Peyer's patch (tissue), 4 donors: ENCODE measurements at regions not wholly inside any gene's neighbourhood (a gene's known extent, or its start where the extent isn't known, plus 50 kb on each side); places are given as distances from the start of the nearest gene placed in this dataset.

Source experiments
- DNase-seq, 3 donors: peaks; one replicate each; pipeline ENCODE4 v3.0.0-alpha.2; 2017 to 2019
- H3K27ac ChIP-seq, 4 donors: fragments of 200-600 bp; sonication (generic); one replicate each; pipeline ENCODE4 v1.5.1; 2016 to 2019
- H3K27me3 ChIP-seq, 2 donors: fragments of 200-600 bp; sonication (generic); one replicate each; pipeline ENCODE4 v1.5.1; 2019
- H3K36me3 ChIP-seq, 3 donors: fragments of 200-600 bp; sonication (generic); one replicate each; pipeline ENCODE4 v1.5.1; 2016 to 2019
- H3K4me1 ChIP-seq, 4 donors: fragments of 200-600 bp; sonication (generic); one replicate each; pipeline ENCODE4 v1.5.1; 2016 to 2019
- H3K4me3 ChIP-seq, 4 donors: fragments of 200-600 bp; sonication (generic); 1 replicate in 3 of 4; 2 replicates in 1 of 4; pipeline ENCODE4 v1.5.1; 2016 to 2019; ENCODE audit warnings: mild to moderate bottlenecking in 1 of 4
- H3K9me3 ChIP-seq, 4 donors: fragments of 200-600 bp; sonication (generic); one replicate each; pipeline ENCODE4 v1.5.1; 2016 to 2019; ENCODE audit warnings: mild to moderate bottlenecking in 1 of 4
- POLR2A ChIP-seq, 2 donors: fragments of 450-650 bp; IDR thresholded peaks; one replicate each; pipeline ENCODE4 v1.5.1; 2017; ENCODE audit warnings: antibody characterized with exemption in 2 of 2, mild to moderate bottlenecking in 2 of 2, moderate library complexity in 2 of 2
- TF ChIP-seq, protein P1 (sequence below), 6 experiments: fragments of 450-650 bp in 4 of 6; fragments of 200-600 bp in 2 of 6; sonication (generic) in 1 of 6; IDR thresholded peaks; one replicate each; pipeline ENCODE4 v1.5.1; 2017 to 2019; ENCODE audit warnings: antibody characterized with exemption in 6 of 6, mild to moderate bottlenecking in 3 of 6, moderate library complexity in 1 of 6

DNA sequence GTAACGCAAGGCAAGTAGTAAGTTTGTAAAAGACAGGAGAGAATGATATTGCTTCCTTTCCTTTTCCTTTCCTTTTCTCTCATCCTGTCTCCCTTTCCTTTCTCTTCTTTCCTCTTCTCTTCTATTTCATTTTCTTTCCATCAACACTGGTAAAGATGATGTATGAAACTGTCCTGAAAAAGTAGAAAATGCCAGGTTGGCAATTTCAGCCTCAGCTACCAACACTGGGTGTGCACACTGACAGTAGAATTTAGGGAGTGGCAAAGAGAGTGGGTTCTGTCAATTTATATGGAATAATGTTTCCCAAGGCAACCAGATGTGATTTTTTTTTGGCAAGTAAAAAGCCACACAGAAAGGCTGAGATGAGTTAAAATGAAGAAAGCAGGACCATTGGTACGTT, 155.7 kb upstream of the ZRANB2 start:
- TF ChIP-seq POLR2A (IDR thresholded peaks at IDR 0.05), result no peak
- TF ChIP-seq, protein P1, sequence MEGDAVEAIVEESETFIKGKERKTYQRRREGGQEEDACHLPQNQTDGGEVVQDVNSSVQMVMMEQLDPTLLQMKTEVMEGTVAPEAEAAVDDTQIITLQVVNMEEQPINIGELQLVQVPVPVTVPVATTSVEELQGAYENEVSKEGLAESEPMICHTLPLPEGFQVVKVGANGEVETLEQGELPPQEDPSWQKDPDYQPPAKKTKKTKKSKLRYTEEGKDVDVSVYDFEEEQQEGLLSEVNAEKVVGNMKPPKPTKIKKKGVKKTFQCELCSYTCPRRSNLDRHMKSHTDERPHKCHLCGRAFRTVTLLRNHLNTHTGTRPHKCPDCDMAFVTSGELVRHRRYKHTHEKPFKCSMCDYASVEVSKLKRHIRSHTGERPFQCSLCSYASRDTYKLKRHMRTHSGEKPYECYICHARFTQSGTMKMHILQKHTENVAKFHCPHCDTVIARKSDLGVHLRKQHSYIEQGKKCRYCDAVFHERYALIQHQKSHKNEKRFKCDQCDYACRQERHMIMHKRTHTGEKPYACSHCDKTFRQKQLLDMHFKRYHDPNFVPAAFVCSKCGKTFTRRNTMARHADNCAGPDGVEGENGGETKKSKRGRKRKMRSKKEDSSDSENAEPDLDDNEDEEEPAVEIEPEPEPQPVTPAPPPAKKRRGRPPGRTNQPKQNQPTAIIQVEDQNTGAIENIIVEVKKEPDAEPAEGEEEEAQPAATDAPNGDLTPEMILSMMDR (IDR thresholded peaks at IDR 0.05), result no peak
- H3K4me1 ChIP-seq, result no peaks in the 10 kb centered on the region
- no peak overlapping the region for H3K27ac ChIP-seq
- H3K27me3 ChIP-seq, result no peaks in the 10 kb centered on the region
- H3K4me3 ChIP-seq, result no peak overlapping the region
- no peaks in the 10 kb centered on the region for H3K36me3 ChIP-seq
- no peaks in the 10 kb centered on the region for H3K9me3 ChIP-seq
- no peak for DNase-seq

DNA sequence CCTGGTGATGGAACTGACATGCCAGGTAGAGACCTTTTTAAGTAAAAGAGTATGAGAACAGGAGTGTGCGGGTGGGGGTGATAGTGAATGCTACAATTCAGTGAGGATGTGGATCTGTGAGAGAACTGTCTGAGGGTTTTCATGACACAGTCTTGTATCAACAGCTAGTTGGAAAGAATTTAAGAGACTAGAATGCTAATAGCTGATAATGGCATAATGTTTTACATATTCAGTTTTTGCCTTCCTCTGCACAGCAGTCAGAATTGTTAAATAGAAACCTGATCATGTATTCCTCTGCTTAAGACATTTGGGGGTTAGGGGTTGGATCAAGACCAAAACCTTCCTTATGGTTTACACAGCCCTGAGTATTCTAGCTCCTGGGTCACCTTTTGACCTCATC, 152.8 kb upstream of the ZRANB2 start:
- no peak for DNase-seq
- no peak for TF ChIP-seq POLR2A (IDR thresholded peaks at IDR 0.05)
- TF ChIP-seq, protein P1 (IDR thresholded peaks at IDR 0.05), result no peak
- H3K27ac ChIP-seq, result no peak overlapping the region
- H3K4me3 ChIP-seq, result no peak overlapping the region
- H3K4me1 ChIP-seq, result no peaks in the 10 kb centered on the region
- H3K27me3 ChIP-seq, result no peaks in the 10 kb centered on the region
- H3K9me3 ChIP-seq, result no peaks in the 10 kb centered on the region
- H3K36me3 ChIP-seq, result no peaks in the 10 kb centered on the region

DNA sequence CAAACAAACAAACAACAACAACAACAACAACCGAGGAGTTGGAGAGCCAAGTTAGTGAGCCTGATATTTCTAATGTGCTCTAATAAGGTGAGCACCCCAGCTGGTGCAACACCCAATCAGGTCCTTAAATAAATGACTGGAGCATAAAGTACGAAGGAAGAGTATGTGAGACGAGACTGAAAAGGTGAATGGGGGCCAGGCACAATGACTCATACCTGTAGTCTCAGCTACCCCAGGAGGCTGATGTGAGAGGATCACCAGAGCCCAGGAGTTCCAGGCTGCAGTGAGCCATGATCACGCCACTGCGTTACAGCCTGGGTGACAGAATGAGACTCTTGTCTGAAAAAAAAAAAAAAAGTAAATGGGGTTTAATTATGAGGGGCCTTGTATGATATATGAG, 152.0 kb upstream of the ZRANB2 start:
- Histone ChIP-seq H3K27me3 (no peaks in the 10 kb centered on the region), H3K4me3 (no peak overlapping the region), H3K9me3 (no peaks in the 10 kb centered on the region), H3K4me1 (no peaks in the 10 kb centered on the region), H3K27ac (no peak overlapping the region), H3K36me3 (no peaks in the 10 kb centered on the region)
- TF ChIP-seq, protein P1 (IDR thresholded peaks at IDR 0.05), result no peak
- no peak for TF ChIP-seq POLR2A (IDR thresholded peaks at IDR 0.05)
- DNase-seq, result no peak

DNA sequence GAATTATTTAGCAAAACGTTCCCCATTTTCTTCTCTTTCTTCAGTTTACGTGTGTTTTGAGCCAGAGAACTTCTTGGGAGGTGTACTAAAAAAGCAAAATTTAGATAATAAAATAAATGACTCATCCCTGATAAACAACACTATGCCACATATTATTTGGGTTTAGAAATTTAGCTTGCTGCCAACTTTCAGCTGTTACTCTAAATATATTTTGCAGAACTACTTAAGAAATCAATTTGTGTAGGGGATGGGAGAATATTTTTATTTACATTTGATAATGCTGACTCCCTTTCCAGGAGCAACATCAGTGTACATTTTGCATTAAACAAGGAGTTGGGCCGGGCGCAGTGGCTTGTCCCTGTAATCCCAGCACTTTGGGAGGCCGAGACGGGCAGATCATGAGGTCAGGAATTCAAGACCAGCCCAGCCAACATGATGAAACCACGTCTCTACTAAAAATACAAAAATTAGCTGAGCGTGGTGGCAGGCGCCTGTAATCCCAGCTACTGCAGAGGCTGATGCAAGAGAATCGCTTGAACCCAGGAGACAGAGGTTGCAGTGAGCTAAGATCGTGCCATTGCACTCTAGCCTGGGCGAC, 151.4 kb upstream of the ZRANB2 start:
- TF ChIP-seq, protein P1 (IDR thresholded peaks at IDR 0.05), result no peak
- TF ChIP-seq POLR2A (IDR thresholded peaks at IDR 0.05), result no peak
- H3K4me3 ChIP-seq, result no peak overlapping the region

DNA sequence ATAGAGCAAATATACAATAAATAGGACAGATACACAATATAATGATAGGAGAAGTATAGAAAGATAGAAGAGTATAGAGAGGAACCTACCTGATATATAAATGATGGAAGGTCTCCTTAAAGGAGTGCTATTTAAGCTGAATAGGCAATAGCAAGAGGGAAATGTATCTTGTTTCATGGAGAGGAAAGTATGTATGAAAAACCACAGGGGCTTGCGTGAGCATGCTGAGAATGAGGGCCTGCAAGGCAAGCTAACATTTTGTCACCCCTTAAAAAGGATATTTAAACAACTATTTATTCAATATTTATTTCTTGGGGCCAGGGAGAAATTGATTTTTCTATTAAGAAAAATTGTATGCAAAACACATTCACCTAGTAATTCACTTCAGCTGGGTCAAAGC, 150.9 kb upstream of the ZRANB2 start:
- no peaks in the 10 kb centered on the region for H3K27me3 ChIP-seq

More for the DNA sequence above, 151.4 kb upstream of the ZRANB2 start:
- no peak overlapping the region for H3K27ac ChIP-seq
- no peaks in the 10 kb centered on the region for H3K4me1 ChIP-seq
- H3K36me3 ChIP-seq, result no peaks in the 10 kb centered on the region
- H3K9me3 ChIP-seq, result no peaks in the 10 kb centered on the region
- H3K27me3 ChIP-seq, result no peaks in the 10 kb centered on the region
- DNase-seq, result no peak

More for the DNA sequence above, 150.9 kb upstream of the ZRANB2 start:
- no peak for TF ChIP-seq POLR2A (IDR thresholded peaks at IDR 0.05)
- TF ChIP-seq, protein P1 (IDR thresholded peaks at IDR 0.05), result no peak
- DNase-seq, result no peak
- no peaks in the 10 kb centered on the region for H3K9me3 ChIP-seq
- no peaks in the 10 kb centered on the region for H3K4me1 ChIP-seq
- no peak overlapping the region for H3K4me3 ChIP-seq
- H3K36me3 ChIP-seq, result no peaks in the 10 kb centered on the region
- no peak overlapping the region for H3K27ac ChIP-seq
